ENCODE measurements at regions not wholly inside any gene's neighbourhood (a gene's known extent, or its start where the extent isn't known, plus 50 kb on each side); places are given as distances from the start of the nearest gene placed in this dataset.

DNA sequence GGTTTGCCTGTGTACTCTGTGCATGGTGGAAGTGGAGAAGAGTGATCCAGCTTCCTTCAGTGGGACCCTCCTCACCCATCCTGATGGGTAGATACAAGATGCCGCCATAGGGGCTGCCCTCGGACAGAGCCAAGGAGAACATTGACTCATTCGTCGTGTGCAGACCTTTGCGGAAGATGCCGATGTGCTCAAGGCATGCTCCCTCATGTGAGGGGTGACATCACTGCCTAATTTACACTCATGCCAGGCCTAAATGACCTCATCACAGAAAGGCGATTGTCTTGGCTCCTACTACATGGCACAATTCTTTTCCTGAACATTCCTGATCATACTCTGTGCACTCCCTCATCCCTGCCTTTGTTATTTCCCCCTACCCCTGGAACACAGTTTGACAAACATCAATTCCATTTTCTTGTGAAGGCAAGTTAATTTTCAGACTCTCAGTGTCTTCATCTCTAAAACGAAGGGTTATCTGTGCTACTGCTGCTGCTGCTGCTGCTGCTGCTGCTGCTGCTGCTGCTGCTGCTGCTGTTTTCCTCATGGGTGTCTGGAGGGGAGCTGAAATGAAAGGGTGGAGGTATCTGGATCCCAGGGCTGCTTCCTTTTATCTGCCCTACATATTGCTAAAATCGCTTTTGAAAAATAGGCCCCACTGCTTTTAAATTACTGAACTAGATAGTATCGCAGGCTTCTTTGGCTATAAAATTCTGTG, 146.5 kb upstream of the ARGLU1 start:
- TF ChIP-seq, protein P1, sequence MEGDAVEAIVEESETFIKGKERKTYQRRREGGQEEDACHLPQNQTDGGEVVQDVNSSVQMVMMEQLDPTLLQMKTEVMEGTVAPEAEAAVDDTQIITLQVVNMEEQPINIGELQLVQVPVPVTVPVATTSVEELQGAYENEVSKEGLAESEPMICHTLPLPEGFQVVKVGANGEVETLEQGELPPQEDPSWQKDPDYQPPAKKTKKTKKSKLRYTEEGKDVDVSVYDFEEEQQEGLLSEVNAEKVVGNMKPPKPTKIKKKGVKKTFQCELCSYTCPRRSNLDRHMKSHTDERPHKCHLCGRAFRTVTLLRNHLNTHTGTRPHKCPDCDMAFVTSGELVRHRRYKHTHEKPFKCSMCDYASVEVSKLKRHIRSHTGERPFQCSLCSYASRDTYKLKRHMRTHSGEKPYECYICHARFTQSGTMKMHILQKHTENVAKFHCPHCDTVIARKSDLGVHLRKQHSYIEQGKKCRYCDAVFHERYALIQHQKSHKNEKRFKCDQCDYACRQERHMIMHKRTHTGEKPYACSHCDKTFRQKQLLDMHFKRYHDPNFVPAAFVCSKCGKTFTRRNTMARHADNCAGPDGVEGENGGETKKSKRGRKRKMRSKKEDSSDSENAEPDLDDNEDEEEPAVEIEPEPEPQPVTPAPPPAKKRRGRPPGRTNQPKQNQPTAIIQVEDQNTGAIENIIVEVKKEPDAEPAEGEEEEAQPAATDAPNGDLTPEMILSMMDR (IDR thresholded peaks at IDR 0.05) = no peak
- no peak for TF ChIP-seq POLR2A (IDR thresholded peaks at IDR 0.05)
- no peak for TF ChIP-seq POLR2AphosphoS5 (IDR thresholded peaks at IDR 0.05)
